ENCODE measurements at regions not wholly inside any gene's neighbourhood (a gene's known extent, or its start where the extent isn't known, plus 50 kb on each side); places are given as distances from the start of the nearest gene placed in this dataset.

GRCh38 chr2:155389224-155389623, 690.7 kb downstream of the KCNJ3 start:
- DNase-seq (ENCODE audit: low spot score): no peak

GRCh38 chr2:155384555-155385123, 686.1 kb downstream of the KCNJ3 start:
- no peak for DNase-seq (ENCODE audit: low spot score)

GRCh38 chr2:155382776-155383175, 684.3 kb downstream of the KCNJ3 start:
- DNase-seq (ENCODE audit: low spot score): no peak

GRCh38 chr2:155381436-155381835, 682.9 kb downstream of the KCNJ3 start:
- DNase-seq (ENCODE audit: low spot score): no peak

GRCh38 chr2:155379494-155379893, 681.0 kb downstream of the KCNJ3 start:
- no peak for DNase-seq (ENCODE audit: low spot score)

- no peak for DNase-seq (ENCODE audit: low spot score)
Measured at GRCh38 chr2:155377931-155378444, 679.5 kb downstream of the KCNJ3 start.

- no peak for DNase-seq (ENCODE audit: low spot score)
Measured at GRCh38 chr2:155377266-155377680, 678.8 kb downstream of the KCNJ3 start.

GRCh38 chr2:155372969-155373368, 674.5 kb downstream of the KCNJ3 start:
- DNase-seq (ENCODE audit: low spot score): no peak

GRCh38 chr2:155368934-155369333, 670.4 kb downstream of the KCNJ3 start:
- no peak for DNase-seq (ENCODE audit: low spot score)

- no peak for DNase-seq (ENCODE audit: low spot score)
Measured at GRCh38 chr2:155364766-155365165, 666.3 kb downstream of the KCNJ3 start.

- no peak for DNase-seq (ENCODE audit: low spot score)
Measured at GRCh38 chr2:155363349-155363888, 664.9 kb downstream of the KCNJ3 start.

GRCh38 chr2:155357172-155357571, 658.7 kb downstream of the KCNJ3 start:
- DNase-seq (ENCODE audit: low spot score): no peak

- no peak for DNase-seq (ENCODE audit: low spot score)
Measured at GRCh38 chr2:155356250-155356649, 657.8 kb downstream of the KCNJ3 start.

GRCh38 chr2:155350783-155351580, 652.5 kb downstream of the KCNJ3 start:
- no peak for DNase-seq (ENCODE audit: low spot score)

GRCh38 chr2:155332016-155332415, 633.5 kb downstream of the KCNJ3 start:
- no peak for DNase-seq (ENCODE audit: low spot score)

- DNase-seq (ENCODE audit: low spot score): no peak
Measured at GRCh38 chr2:155320236-155320635, 621.7 kb downstream of the KCNJ3 start.

GRCh38 chr2:155318710-155319109, 620.2 kb downstream of the KCNJ3 start:
- no peak for DNase-seq (ENCODE audit: low spot score)

- no peak for DNase-seq (ENCODE audit: low spot score)
Measured at GRCh38 chr2:155315768-155316167, 617.3 kb downstream of the KCNJ3 start.

- no peak for DNase-seq (ENCODE audit: low spot score)
Measured at GRCh38 chr2:155310589-155310988, 612.1 kb downstream of the KCNJ3 start.

GRCh38 chr2:155309483-155309882, 611.0 kb downstream of the KCNJ3 start:
- DNase-seq (ENCODE audit: low spot score): no peak

- DNase-seq (ENCODE audit: low spot score): no peak
Measured at GRCh38 chr2:155308367-155309009, 610.0 kb downstream of the KCNJ3 start.

- DNase-seq (ENCODE audit: low spot score): no peak
Measured at GRCh38 chr2:155301221-155301620, 602.7 kb downstream of the KCNJ3 start.

GRCh38 chr2:155298001-155298400, 599.5 kb downstream of the KCNJ3 start:
- no peak for DNase-seq (ENCODE audit: low spot score)
